BJ (cell line): ENCODE measurements at regions not wholly inside any gene's neighbourhood (a gene's known extent, or its start where the extent isn't known, plus 50 kb on each side); places are given as distances from the start of the nearest gene placed in this dataset.

Source experiments
- CTCF ChIA-PET: fragments of 350-600 bp; formaldehyde crosslinking; extraction: SDS; loops from one replicate; lab custom pipeline; 2021; ENCODE audit warnings: antibody characterized with exemption, inconsistent platforms; lab: Yijun Ruan, JAX
- POLR2A ChIA-PET: fragments of 300-600 bp; sonication (Branson Sonifier 250); formaldehyde crosslinking; extraction: SDS; loops from one replicate; lab custom pipeline; 2021; ENCODE audit warnings: antibody characterized with exemption; lab: Charles Lee
- DNase-seq: peaks from one replicate; pipeline ENCODE4 v3.0.0-alpha.2; 2011; ENCODE audit warnings: low read depth
- H3K27me3 ChIP-seq: 2 replicates; pipeline ENCODE4 v1.6.0; 2011; ENCODE audit warnings: low read length; ENCODE audit not compliant: control insufficient read depth, insufficient read depth
- H3K36me3 ChIP-seq: 2 replicates; pipeline ENCODE4 v1.5.1; 2011; ENCODE audit warnings: low read length; ENCODE audit not compliant: control insufficient read depth, insufficient read depth
- H3K4me3 ChIP-seq: 2 replicates; pipeline ENCODE4 v1.5.1; 2011; ENCODE audit warnings: low read depth, mild to moderate bottlenecking, control low read depth, low read length
- TF ChIP-seq, protein P1 (sequence below): IDR thresholded peaks from 2 replicates; pipeline ENCODE4 v1.5.1; 2011; ENCODE audit warnings: low read depth, mild to moderate bottlenecking, control low read depth, inconsistent platforms, low read length, moderate library complexity; ENCODE audit not compliant: insufficient read depth

- ChIA-PET POLR2A (no interaction called here), CTCF (no interaction called here)
- Histone ChIP-seq H3K36me3 (no peaks in the 10 kb centered on the region), H3K27me3 (no peaks in the 10 kb centered on the region), H3K4me3 (no peak overlapping the region)
- TF ChIP-seq, protein P1, sequence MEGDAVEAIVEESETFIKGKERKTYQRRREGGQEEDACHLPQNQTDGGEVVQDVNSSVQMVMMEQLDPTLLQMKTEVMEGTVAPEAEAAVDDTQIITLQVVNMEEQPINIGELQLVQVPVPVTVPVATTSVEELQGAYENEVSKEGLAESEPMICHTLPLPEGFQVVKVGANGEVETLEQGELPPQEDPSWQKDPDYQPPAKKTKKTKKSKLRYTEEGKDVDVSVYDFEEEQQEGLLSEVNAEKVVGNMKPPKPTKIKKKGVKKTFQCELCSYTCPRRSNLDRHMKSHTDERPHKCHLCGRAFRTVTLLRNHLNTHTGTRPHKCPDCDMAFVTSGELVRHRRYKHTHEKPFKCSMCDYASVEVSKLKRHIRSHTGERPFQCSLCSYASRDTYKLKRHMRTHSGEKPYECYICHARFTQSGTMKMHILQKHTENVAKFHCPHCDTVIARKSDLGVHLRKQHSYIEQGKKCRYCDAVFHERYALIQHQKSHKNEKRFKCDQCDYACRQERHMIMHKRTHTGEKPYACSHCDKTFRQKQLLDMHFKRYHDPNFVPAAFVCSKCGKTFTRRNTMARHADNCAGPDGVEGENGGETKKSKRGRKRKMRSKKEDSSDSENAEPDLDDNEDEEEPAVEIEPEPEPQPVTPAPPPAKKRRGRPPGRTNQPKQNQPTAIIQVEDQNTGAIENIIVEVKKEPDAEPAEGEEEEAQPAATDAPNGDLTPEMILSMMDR: no peak
- DNase-seq: no peak
These were observed 154.9 kb downstream of the SDHAF3 start for GRCh38 chr7:97272237-97272975.

DNA sequence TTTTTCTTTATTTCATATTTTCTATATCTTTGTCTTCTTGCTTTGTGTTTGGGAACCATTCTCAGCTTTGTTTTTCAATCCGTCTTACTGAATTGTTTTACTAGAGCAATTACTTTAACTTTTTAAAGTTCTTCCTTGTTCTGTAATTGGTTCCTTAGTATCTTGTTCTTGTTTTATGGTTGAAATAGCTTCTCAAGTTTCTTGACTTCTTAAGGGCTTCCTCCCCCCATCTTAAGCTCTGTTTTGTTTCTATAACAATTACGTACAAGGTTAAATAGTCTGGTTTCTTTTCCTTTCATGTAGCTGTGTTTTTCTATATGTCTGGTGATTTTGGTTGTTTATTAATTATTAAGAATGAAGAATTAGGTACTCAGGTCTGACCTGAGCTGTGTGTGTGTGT, 158.0 kb downstream of the SDHAF3 start:
- TF ChIP-seq, protein P1: no peak
- CTCF ChIA-PET: no interaction called here
- Histone ChIP-seq H3K36me3 (no peaks in the 10 kb centered on the region), H3K27me3 (no peaks in the 10 kb centered on the region), H3K4me3 (no peak overlapping the region)
- POLR2A ChIA-PET: no interaction called here
- DNase-seq: no peak

- POLR2A ChIA-PET: no interaction called here
These were observed 163.5 kb downstream of the SDHAF3 start for GRCh38 chr7:97280950-97281349.

GRCh38 chr7:97285348-97285747, 167.8 kb downstream of the SDHAF3 start:
- H3K4me3 ChIP-seq: no peak overlapping the region
- CTCF ChIA-PET: no interaction called here
- H3K36me3 ChIP-seq: no peaks in the 10 kb centered on the region
- DNase-seq: no peak
- H3K27me3 ChIP-seq: no peaks in the 10 kb centered on the region
- TF ChIP-seq, protein P1: no peak
- POLR2A ChIA-PET: no interaction called here

More at GRCh38 chr7:97280950-97281349, 163.5 kb downstream of the SDHAF3 start:
- no peaks in the 10 kb centered on the region for H3K27me3 ChIP-seq
- H3K4me3 ChIP-seq: no peak overlapping the region
- no peaks in the 10 kb centered on the region for H3K36me3 ChIP-seq
- TF ChIP-seq, protein P1: no peak
- CTCF ChIA-PET: no interaction called here
- no peak for DNase-seq

- Histone ChIP-seq H3K27me3 (no peaks in the 10 kb centered on the region), H3K4me3 (no peak overlapping the region), H3K36me3 (no peaks in the 10 kb centered on the region)
- DNase-seq: no peak
- CTCF ChIA-PET: no interaction called here
- TF ChIP-seq, protein P1: no peak
- POLR2A ChIA-PET: no interaction called here
These were observed 175.5 kb downstream of the SDHAF3 start for GRCh38 chr7:97293031-97293430.
